HepG2 (cell line): ENCODE measurements at regions not wholly inside any gene's neighbourhood (a gene's known extent, or its start where the extent isn't known, plus 50 kb on each side); places are given as distances from the start of the nearest gene placed in this dataset.
"Not testable (repeated sequence)": the region's sequence is repeated elsewhere in the genome, so short reads cannot be mapped to it uniquely, and the experiment has no call there.

ENCODE experiments used
- ATAC-seq: fragments of 200-7000 bp; cut with Tn5 transposase; 3 replicates; pipeline ENCODE4 v1.9.1; 2020; ENCODE audit warnings: mild to moderate bottlenecking, moderate library complexity
- BruUV-seq: library from RNA; stranded (reverse); fragments of 400-500 nt; replicated peaks from 2 replicates; lab custom pipeline; 2021; lab: Mats Ljungman, UMichigan
- CTCF ChIA-PET: fragments of 300-600 bp; formaldehyde crosslinking; extraction: SDS; loops from one replicate; lab custom pipeline; 2021; ENCODE audit warnings: low total read pairs, inconsistent platforms, low intra/inter-chr PET ratio; lab: Yijun Ruan, JAX
- POLR2A ChIA-PET: fragments of 350-600 bp; sonication (Branson Sonifier 250); formaldehyde crosslinking; loops from one replicate; lab custom pipeline; 2020; ENCODE audit warnings: antibody characterized with exemption, inconsistent platforms; lab: Yijun Ruan, JAX
- DNase-seq: peaks from one replicate; pipeline ENCODE4 v3.0.0-alpha.2; 2015; ENCODE audit warnings: low spot score
- FAIRE-seq: peaks from 3 replicates; lab custom pipeline; 2011; peaks lifted over from hg19 to GRCh38; lab: Jason Lieb, UNC
- H2AFZ ChIP-seq: one replicate; pipeline ENCODE4 v1.6.1; 2011; ENCODE audit warnings: low read length, inconsistent platforms
- H3K27ac ChIP-seq: fragments of 300-600 bp; 3 replicates; pipeline ENCODE4 v1.8.0; 2011; ENCODE audit warnings: mixed run types, mild to moderate bottlenecking, mixed read lengths, low read length, inconsistent platforms; ENCODE audit not compliant: insufficient read depth; ENCODE audit errors: extremely low read length
- H3K27me3 ChIP-seq, 2 experiments: fragments of 200-600 bp in 1 of 2; 2 replicates in 1 of 2; 3 replicates in 1 of 2; pipeline versions ENCODE4 v1.6.0 to v1.8.0; 2011; ENCODE audit warnings: low read length in 2 of 2, mild to moderate bottlenecking in 2 of 2, moderate library complexity in 2 of 2, inconsistent platforms in 1 of 2; ENCODE audit not compliant: insufficient read depth in 2 of 2, control insufficient read depth in 1 of 2
- H3K36me3 ChIP-seq, 2 experiments: fragments of 200-600 bp in 1 of 2; replicated peaks in 1 of 2; 2 replicates in 1 of 2; 3 replicates in 1 of 2; pipeline versions ENCODE4 v1.5.1 to v1.8.0; 2011; ENCODE audit warnings: low read length in 2 of 2, inconsistent platforms in 1 of 2; ENCODE audit not compliant: insufficient read depth in 2 of 2, control insufficient read depth in 1 of 2
- H3K4me1 ChIP-seq: 2 replicates; pipeline ENCODE4 v1.5.1; 2012; ENCODE audit warnings: low read length, inconsistent platforms; ENCODE audit not compliant: insufficient read depth
- H3K4me2 ChIP-seq: 2 replicates; pipeline ENCODE4 v1.6.0; 2011; ENCODE audit warnings: low read depth, low read length, inconsistent platforms
- H3K4me3 ChIP-seq, 3 experiments: fragments of 200-600 bp in 1 of 3; sonication (generic), shearing (Covaris generic) in 1 of 3; replicated peaks in 1 of 3; 2 replicates each; pipeline ENCODE4 v1.5.1; 2011 to 2016; ENCODE audit warnings: low read length in 3 of 3, inconsistent platforms in 2 of 3, low read depth in 2 of 3, mild to moderate bottlenecking in 2 of 3, control low read depth in 1 of 3, mixed read lengths in 1 of 3; ENCODE audit not compliant: insufficient read depth in 1 of 3
- H3K79me2 ChIP-seq: one replicate; pipeline ENCODE4 v1.6.1; 2011; ENCODE audit warnings: low read length, inconsistent platforms; ENCODE audit not compliant: insufficient read depth
- H3K9ac ChIP-seq: 2 replicates; pipeline ENCODE4 v1.6.0; 2011; ENCODE audit warnings: mild to moderate bottlenecking, low read depth, low read length, inconsistent platforms; ENCODE audit not compliant: insufficient read depth
- H3K9me3 ChIP-seq: 2 replicates; pipeline ENCODE4 v1.5.1; 2012; ENCODE audit warnings: mild to moderate bottlenecking, low read length
- H4K20me1 ChIP-seq: 2 replicates; pipeline ENCODE4 v1.6.0; 2011; ENCODE audit warnings: inconsistent platforms, mild to moderate bottlenecking, low read length, moderate library complexity; ENCODE audit not compliant: insufficient read depth
- CERS6 ChIP-seq: sonication (generic); formaldehyde crosslinking; IDR thresholded peaks from 2 replicates; pipeline ENCODE4 v1.5.0; 2020; ENCODE audit warnings: missing genetic modification reagents
- WGBS: methylation state at CpG from one replicate; pipeline ENCODE4 v1.1.6; 2017; ENCODE audit warnings: low lambda C conversion rate; 5-methylcytosine and 5-hydroxymethylcytosine counted together
- in situ Hi-C: cut with HindIII; loops from 2 replicates; pipeline ENCODE4 v1.10.0; 2017; ENCODE audit warnings: low pct_unique_long_range_greater_than_20kb; ENCODE audit not compliant: extremely low pct_ligation_motif_present
- intact Hi-C: fragments of 100-400 bp; cut with micrococcal nuclease; formaldehyde crosslinking; loops from one replicate; pipeline ENCODE4 v1.10.0; 2022; ENCODE audit not compliant: unreplicated experiment

GRCh38 chr2:230617256-230617706 lies 95.4 kb upstream of the CAB39 start:
- 53% methylated on average over 11 of the region's 11 CpGs for WGBS
- ATAC-seq, intact Hi-C loops, H3K79me2 ChIP-seq, POLR2A ChIA-PET, FAIRE-seq, H3K4me1 ChIP-seq, BruUV-seq, H4K20me1 ChIP-seq, H3K4me3 ChIP-seq, CTCF ChIA-PET, H3K27ac ChIP-seq, H2AFZ ChIP-seq, H3K27me3 ChIP-seq, DNase-seq, H3K4me2 ChIP-seq, H3K36me3 ChIP-seq, H3K9me3 ChIP-seq, H3K9ac ChIP-seq: not testable (repeated sequence)
- in situ Hi-C loops, result loop anchor here (10.0 kb wide), 1 partner anchor 462 kb away; no protein-coding TSS in a partner anchor

- Histone ChIP-seq H3K4me2 (no peak overlapping the region), H4K20me1 (no peaks in the 10 kb centered on the region), H3K9me3 (no peaks in the 10 kb centered on the region), H3K79me2 (no peaks in the 10 kb centered on the region), H3K36me3 (no peaks in the 10 kb centered on the region), H3K4me1 (no peaks in the 10 kb centered on the region), H3K27ac (no peak overlapping the region), H3K27me3 (peaks cover 0 to 6% of the 10 kb centered on the region in 2 experiments; a peak in 1 of 5 replicates), H3K9ac (no peak overlapping the region), H3K4me3 (no peak overlapping the region), H2AFZ (no peak overlapping the region)
- FAIRE-seq (no peak), ATAC-seq (no peak), DNase-seq (no peak)
- intact Hi-C loops (no loop called here), in situ Hi-C loops (loop anchor here (10.0 kb wide), 1 partner anchor 465 kb away; no protein-coding TSS in a partner anchor)
- CTCF ChIA-PET, result no interaction called here
- POLR2A ChIA-PET, result no interaction called here
- TF ChIP-seq CERS6, result no peak
- WGBS, result 38% methylated on average over 8 of the region's 8 CpGs
- no TSS peak for BruUV-seq
Measured at GRCh38 chr2:230619491-230619890, 93.2 kb upstream of the CAB39 start.

- H3K4me2 ChIP-seq, BruUV-seq, H3K27me3 ChIP-seq, H2AFZ ChIP-seq, FAIRE-seq, H3K4me1 ChIP-seq, H3K9me3 ChIP-seq, ATAC-seq, H3K36me3 ChIP-seq, H4K20me1 ChIP-seq, H3K9ac ChIP-seq, intact Hi-C loops, in situ Hi-C loops, CTCF ChIA-PET, H3K79me2 ChIP-seq, DNase-seq, POLR2A ChIA-PET, H3K27ac ChIP-seq, H3K4me3 ChIP-seq: not testable (repeated sequence)
- WGBS, result 18% methylated on average over 4 of the region's 4 CpGs
Measured at GRCh38 chr2:230625220-230625619, 87.4 kb upstream of the CAB39 start.

- H3K27ac ChIP-seq, H2AFZ ChIP-seq, FAIRE-seq, BruUV-seq, H3K27me3 ChIP-seq, H3K9ac ChIP-seq, H3K79me2 ChIP-seq, in situ Hi-C loops, DNase-seq, H3K9me3 ChIP-seq, intact Hi-C loops, H4K20me1 ChIP-seq, CTCF ChIA-PET, H3K36me3 ChIP-seq, H3K4me1 ChIP-seq, H3K4me3 ChIP-seq, ATAC-seq, H3K4me2 ChIP-seq: not testable (repeated sequence)
- POLR2A ChIA-PET, result interaction anchor here (0.7 kb wide), 1 partner anchor 945 kb away, joined by 3 read pairs; no protein-coding TSS in a partner anchor
- 51% methylated on average over 4 of the region's 4 CpGs for WGBS
Measured at GRCh38 chr2:230627091-230627490, 85.6 kb upstream of the CAB39 start.
